ENCODE measurements at regions not wholly inside any gene's neighbourhood (a gene's known extent, or its start where the extent isn't known, plus 50 kb on each side); places are given as distances from the start of the nearest gene placed in this dataset.

- ChIA-PET POLR2A (ENCODE audit: partially characterized antibody) (no interaction called here), CTCF (ENCODE audit: partially characterized antibody) (no interaction called here)
- H2BK120ac ChIP-seq (replicated peaks; ENCODE audit: low read depth, low read length), result no peak overlapping the region
- H3K27me3 ChIP-seq (replicated peaks in 1 of 4; ENCODE audit: control insufficient read depth in 3 of 4, extremely low read depth in 1 of 4, insufficient read depth in 3 of 4, low read length in 3 of 4), result no peaks in the 10 kb centered on the region
- no peak for TF ChIP-seq TBP (IDR thresholded peaks at IDR 0.05; ENCODE audit: low read depth, low read length)
- no peak for TF ChIP-seq RNF2 (IDR thresholded peaks at IDR 0.05; ENCODE audit: borderline replicate concordance, low read depth, low read length, missing control alignments, poor library complexity, severe bottlenecking)
- TF ChIP-seq TAF1 (IDR thresholded peaks at IDR 0.05; ENCODE audit: low read depth, low read length), result no peak
- no peak for TF ChIP-seq EZH2 (IDR thresholded peaks at IDR 0.05; ENCODE audit: low read depth, low read length, severe bottlenecking)
- TF ChIP-seq SIN3A (conservative IDR thresholded peaks at IDR 0.05 in 1 of 2, IDR thresholded peaks at IDR 0.05 in 1 of 2; ENCODE audit: low read depth in 1 of 2, low read length in 2 of 2), result no peak
- H3K4me3 ChIP-seq (ENCODE audit: extremely low read depth in 1 of 4, insufficient read depth in 2 of 4, low read depth in 3 of 4, low read length in 4 of 4), result no peak overlapping the region
- H3K14ac ChIP-seq (ENCODE audit: insufficient read length), result no peak overlapping the region
- DNase-seq (ENCODE audit: low read depth in 1 of 2, low spot score in 2 of 2) (no peak), FAIRE-seq (no peak)
- no peak overlapping the region for H3K56ac ChIP-seq (replicated peaks; ENCODE audit: insufficient read length, low read depth, low read length)
- H2AFZ ChIP-seq (ENCODE audit: low read length), result no peak overlapping the region
- H3K9me3 ChIP-seq (ENCODE audit: insufficient read depth in 2 of 2, low read depth in 1 of 2, low read length in 1 of 2), result peaks cover 0 to 6% of the 10 kb centered on the region in 2 experiments; a peak in 1 of 4 replicates
- no peaks in the 10 kb centered on the region for H3K79me1 ChIP-seq (ENCODE audit: low read depth, low read length)
- H4K8ac ChIP-seq (ENCODE audit: extremely low read depth, insufficient read depth, low read length), result no peak overlapping the region
- H3K79me2 ChIP-seq (ENCODE audit: control insufficient read depth in 1 of 2, insufficient read depth in 2 of 2, low read length in 2 of 2), result no peaks in the 10 kb centered on the region
- H2BK12ac ChIP-seq (ENCODE audit: low read depth, low read length), result no peak overlapping the region
- H3K9ac ChIP-seq (replicated peaks in 1 of 4; ENCODE audit: extremely low read depth in 1 of 4, low read depth in 3 of 4, low read length in 3 of 4), result no peak overlapping the region
- H3K4me1 ChIP-seq (replicated peaks in 1 of 4; ENCODE audit: control insufficient read depth in 3 of 4, insufficient read depth in 4 of 4, low read length in 3 of 4), result no peaks in the 10 kb centered on the region
- no peak overlapping the region for H4K5ac ChIP-seq (ENCODE audit: insufficient read length, low read depth, low read length)
- no peak overlapping the region for H3K4ac ChIP-seq (replicated peaks; ENCODE audit: insufficient read length, low read depth, low read length)
- H2BK15ac ChIP-seq (ENCODE audit: low read length), result no peak overlapping the region
- H3K18ac ChIP-seq (ENCODE audit: extremely low read depth, low read length), result no peak overlapping the region
- H3K27ac ChIP-seq (ENCODE audit: low read depth, low read length), result no peak overlapping the region
- H3K36me3 ChIP-seq (ENCODE audit: control insufficient read depth in 2 of 4, insufficient read depth in 4 of 4, low read length in 3 of 4), result no peaks in the 10 kb centered on the region
- no peak overlapping the region for H3K23ac ChIP-seq (ENCODE audit: insufficient read length)
- 92% methylated on average over 4 of the region's 4 CpGs; no CpG with 5 or more reads in 1 of the 2 experiments for WGBS, 2 experiments (ENCODE audit: extremely low coverage in 1 of 2, insufficient coverage in 1 of 2, insufficient read length in 1 of 2, insufficient replicate concordance in 2 of 2, low coverage in 1 of 2, low lambda C conversion rate in 2 of 2, missing lambda C conversion rate in 1 of 2)
- no peaks in the 10 kb centered on the region for H4K20me1 ChIP-seq (replicated peaks in 1 of 2; ENCODE audit: control insufficient read depth in 1 of 2, insufficient read depth in 2 of 2, low read length in 2 of 2)
- no peaks in the 10 kb centered on the region for H3K23me2 ChIP-seq (ENCODE audit: low read depth, low read length)
- no peak overlapping the region for H3K4me2 ChIP-seq (ENCODE audit: insufficient read depth in 1 of 2, low read depth in 2 of 2, low read length in 2 of 2)
- no peak overlapping the region for H4K91ac ChIP-seq (replicated peaks; ENCODE audit: insufficient read length, low read length)
- no peak overlapping the region for H2BK20ac ChIP-seq (ENCODE audit: low read length)
- no peak overlapping the region for H2AK5ac ChIP-seq (ENCODE audit: low read depth, low read length)
- H2BK5ac ChIP-seq (ENCODE audit: low read depth, low read length), result no peak overlapping the region
Measured at GRCh38 chr3:74713977-74714376, 99.5 kb upstream of the CNTN3 start.
